GM21528 (cell line): ENCODE measurements at regions not wholly inside any gene's neighbourhood (a gene's known extent, or its start where the extent isn't known, plus 50 kb on each side); places are given as distances from the start of the nearest gene placed in this dataset.
"Not testable (repeated sequence)": the region's sequence is repeated elsewhere in the genome, so short reads cannot be mapped to it uniquely, and the experiment has no call there.

Source experiments
- ATAC-seq: cut with Tn5 transposase; IDR thresholded peaks from one replicate; pipeline ENCODE4 v1.9.1; 2021; ENCODE audit warnings: mild to moderate bottlenecking, moderate library complexity; ENCODE audit not compliant: unreplicated experiment, low FRiP score

DNA sequence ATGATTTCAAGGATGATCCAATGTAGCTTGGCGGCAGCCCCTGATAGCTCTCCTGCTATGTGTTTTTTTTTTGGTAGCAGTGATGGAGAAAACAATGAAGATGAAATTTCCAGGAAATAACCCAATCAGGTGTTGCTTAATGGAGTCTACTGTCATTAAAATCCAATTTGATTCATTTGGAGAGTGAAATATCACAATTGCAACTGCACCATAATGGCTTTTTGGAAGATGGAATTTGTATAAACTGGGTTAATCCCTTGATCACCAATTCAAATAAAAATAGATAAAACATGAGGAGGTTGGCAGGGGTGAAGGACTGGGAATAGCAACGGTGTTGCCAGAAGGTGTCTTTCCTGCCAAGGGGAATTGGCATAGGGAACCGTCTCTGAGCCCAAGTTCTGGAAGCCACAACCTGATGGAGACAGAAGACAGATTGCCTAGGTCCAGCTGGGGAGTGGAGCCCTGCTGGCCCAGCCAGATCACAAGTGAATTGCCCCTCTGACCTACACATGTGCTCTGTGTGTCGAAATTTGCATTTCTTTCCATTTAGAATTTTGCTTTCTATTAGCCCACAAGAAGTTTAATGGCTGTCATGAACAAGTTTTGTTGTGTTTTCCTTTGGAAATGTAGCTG lies 170.3 kb upstream of the SPRED2 start:
- no peak for ATAC-seq

DNA sequence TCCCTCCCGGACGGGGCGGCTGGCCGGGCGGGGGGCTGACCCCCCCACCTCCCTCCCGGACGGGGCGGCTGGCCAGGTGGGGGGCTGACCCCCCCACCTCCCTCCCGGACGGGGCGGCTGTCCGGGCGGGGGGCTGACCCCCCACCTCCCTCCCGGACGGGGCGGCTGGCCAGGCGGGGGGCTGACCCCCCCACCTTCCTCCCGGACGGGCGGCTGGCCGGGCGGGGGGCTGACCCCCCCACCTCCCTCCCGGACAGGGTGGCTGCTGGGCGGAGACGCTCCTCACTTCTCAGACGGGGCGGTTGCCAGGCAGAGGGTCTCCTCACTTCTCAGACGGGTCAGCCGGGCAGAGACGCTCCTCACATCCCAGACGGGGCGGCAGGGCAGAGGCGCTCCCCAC lies 168.5 kb upstream of the SPRED2 start:
- not testable (repeated sequence) for ATAC-seq

DNA sequence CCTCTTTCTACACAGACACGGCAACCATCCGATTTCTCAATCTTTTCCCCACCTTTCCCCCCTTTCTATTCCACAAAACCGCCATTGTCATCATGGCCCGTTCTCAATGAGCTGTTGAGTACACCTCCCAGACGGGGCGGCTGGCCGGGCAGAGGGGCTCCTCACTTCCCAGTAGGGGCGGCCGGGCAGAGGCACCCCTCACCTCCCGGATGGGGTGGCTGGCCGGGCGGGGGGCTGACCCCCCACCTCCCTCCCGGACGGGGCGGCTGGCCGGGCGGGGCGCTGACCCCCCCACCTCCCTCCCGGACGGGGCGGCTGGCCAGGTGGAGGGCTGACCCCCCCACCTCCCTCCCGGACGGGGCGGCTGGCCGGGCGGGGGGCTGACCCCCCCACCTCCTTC lies 168.0 kb upstream of the SPRED2 start:
- not testable (repeated sequence) for ATAC-seq

DNA sequence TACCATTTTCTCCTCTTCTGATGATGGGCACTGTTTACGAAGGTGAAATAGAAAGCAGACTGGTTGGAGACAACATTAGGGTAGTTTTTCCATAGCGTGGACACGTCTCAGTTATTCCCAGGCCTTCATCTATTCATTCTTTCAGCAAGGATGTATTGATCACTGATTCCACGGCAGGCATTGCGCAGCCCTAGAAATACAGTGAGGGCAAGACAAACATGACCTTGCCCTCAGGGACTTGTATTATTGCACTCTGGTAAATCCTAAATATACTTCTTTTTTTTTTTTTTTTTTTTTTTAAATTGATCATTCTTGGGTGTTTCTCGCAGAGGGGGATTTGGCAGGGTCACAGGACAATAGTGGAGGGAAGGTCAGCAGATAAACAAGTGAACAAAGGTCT lies 167.3 kb upstream of the SPRED2 start:
- no peak for ATAC-seq

DNA sequence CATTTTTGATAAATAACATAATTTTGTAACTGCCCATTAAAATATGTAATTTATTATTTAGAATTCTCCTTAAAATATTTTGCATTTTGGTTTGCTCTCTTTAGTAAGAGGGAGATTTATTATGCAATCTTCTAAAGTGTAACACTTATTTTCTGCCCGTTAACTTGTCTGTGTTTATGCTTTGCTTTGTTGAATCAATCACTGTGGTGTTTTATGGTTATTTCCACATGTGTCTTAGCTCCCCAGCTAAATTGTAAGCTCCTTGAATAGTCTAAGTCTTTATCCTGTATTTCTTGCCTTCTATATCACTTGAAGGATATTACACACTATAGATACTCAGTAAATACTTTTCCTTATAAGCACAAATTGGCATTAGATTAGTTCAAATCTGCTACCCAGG lies 166.6 kb upstream of the SPRED2 start:
- no peak for ATAC-seq

DNA sequence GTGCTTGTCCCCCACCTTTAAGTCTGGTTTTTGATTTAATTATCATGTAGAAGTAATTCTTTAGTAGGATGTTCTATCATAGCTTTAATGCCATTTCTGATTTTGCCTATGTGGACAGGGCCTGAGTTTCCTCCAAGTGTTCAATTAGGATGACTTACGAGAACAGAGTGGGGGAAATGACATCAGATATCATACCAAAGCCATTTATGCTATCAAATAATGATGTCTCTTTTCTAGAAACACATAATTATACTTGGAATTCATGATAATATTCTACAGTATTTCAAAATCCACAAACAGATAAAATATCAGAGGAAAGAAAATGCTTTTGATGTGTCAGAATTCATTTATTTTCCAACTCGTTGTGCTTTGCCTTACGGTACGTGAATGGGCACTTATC lies 165.9 kb upstream of the SPRED2 start:
- no peak for ATAC-seq

DNA sequence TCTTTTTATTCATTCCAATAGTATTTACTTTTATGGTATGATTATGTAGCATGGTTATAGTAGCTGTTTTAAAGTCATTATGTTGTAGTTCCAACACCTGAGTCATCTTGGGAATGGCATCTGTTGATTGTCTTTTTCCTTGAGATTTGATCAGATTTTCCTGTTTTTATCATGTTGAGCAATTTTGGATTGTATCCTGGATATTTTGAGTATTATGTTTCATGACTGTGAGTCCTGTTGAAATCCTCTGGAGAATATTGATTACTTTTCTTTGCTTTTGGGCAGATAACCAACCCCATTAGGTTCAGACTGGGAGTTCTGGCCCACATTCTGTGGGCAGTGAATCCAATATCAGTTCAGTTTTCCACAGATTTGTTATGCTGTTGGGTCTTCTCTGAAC lies 163.2 kb upstream of the SPRED2 start:
- no peak for ATAC-seq

DNA sequence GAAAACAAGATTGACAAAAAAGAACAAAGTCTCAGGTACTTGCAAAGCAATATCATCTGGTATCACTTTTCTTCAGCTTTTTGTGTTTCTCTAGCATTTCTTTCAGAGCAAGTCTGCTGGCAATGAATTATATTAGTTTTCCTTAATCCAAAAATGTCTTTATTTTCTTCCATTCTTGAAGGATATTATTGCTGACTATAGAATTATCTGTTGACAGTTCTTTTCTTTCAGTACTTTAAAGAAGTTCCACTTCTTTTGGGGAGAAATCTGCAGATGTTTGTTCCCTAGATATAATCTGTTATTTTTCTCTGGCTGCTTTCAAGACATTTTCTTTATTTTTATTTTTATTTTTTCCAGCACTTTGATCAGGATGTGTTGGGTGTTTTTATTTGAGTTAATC lies 161.8 kb upstream of the SPRED2 start:
- ATAC-seq, result no peak

DNA sequence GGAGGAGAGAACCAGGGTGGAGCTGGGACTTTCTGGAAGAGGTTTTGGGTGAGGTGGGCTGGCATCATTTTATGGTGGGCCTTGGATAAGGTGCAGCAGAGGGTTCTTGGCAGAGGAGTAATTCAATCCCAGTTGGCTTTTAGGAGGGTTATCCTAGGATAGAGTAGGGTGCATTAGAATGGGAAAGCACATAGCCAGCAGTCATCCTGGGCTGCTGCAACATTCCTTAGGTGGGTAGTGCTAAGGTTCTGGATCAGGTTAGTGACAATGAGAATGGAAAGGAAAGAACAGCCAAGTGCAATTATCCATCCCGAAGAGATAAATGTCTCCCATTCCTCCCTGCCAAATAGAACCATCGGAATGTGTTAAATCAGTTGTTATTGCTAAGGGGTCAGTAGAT lies 157.3 kb upstream of the SPRED2 start:
- ATAC-seq, result no peak

DNA sequence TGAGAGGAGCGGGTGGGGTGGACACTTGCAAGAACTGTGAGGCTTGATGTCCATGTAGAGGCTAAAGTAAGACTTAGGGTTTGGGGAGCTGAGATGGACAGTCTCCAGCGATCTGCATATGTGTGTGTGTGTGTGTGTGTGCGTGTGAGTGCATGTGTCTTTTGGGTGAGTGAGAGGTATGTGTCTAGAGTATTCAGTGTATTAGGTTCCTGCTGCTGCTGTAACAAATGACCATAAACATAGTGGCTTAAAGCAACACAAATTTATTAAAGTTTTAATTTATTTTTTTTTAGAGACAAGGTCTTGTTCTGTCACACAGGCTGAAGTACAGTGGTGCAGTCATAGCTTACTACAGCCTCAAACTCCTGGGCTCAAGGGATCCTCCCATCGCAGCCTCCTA lies 155.4 kb upstream of the SPRED2 start:
- no peak for ATAC-seq

DNA sequence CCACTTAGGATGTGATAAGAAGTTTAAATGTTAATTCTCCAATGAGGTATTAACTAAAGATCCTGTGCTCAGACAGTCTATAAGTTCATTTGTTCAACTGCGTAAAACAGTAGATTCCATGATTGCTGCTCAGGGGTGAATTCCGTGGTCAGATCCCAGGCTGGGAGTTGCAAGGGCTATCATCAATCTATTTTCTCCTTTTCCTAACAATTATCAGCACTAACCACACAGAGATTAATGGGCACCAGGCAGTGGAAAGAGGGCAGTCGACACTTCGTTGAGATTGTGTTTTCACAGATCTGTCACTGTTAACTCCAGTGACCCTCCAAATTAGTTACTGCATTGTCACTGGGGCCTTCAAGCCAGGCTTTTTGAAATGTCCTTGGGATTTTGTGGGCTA lies 154.1 kb upstream of the SPRED2 start:
- ATAC-seq, result no peak

DNA sequence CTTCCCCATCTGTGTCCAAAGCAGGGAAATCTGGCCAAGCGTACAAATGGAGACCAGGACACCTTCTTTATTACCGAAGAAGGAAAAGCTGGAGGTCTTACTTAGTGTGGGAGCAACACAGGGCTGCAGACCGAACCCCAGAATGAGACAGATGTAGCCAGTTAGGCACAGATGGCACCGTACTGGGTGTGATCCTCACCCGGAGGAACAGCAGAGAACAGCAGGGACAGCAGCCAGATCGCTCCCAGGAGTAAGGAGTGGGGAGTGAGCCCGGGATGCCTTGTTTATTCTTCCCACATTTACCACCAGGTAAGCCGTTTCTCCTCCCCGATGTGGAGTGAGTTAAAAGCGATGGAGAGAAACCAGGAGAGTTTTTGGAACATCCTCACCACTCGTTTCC lies 150.7 kb upstream of the SPRED2 start:
- no peak for ATAC-seq

DNA sequence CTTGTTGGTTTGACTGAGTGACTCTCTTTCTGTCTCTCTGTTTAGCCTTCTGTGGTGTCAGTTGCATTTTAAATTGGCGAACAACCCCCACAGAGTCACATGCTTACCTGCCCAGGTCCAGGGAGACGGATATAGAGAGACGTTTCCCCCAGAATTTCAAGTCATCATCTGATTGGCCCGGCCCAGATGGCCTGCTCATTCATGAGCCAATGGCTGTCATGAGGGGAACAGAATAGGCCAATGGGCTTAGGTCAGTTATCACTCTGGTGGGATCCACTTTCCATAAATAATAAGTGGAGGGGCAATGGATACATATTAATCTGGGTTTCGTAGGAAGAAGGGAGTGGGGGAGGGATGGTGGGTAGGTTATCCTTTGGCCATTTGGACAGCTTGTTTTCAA lies 150.0 kb upstream of the SPRED2 start:
- no peak for ATAC-seq

DNA sequence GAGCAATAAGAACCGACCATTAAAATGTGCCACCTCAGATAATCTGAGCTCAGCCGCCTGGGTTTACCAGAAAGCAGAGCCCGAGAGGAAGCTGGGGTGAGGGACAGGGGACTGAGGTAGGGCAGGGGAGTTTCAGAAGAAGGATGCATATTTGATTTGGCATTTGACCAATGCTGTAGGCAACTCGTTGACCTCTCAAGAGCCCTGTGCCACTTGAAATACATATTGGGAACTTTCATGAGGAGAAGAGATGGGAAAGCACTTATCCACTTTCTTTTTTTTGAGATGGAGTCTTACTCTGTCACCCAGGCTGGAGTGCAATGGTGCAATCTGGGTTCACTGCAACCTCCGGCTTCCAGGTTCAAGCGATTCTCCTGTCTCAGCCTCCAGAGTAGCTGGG lies 148.4 kb upstream of the SPRED2 start:
- ATAC-seq, result no peak

DNA sequence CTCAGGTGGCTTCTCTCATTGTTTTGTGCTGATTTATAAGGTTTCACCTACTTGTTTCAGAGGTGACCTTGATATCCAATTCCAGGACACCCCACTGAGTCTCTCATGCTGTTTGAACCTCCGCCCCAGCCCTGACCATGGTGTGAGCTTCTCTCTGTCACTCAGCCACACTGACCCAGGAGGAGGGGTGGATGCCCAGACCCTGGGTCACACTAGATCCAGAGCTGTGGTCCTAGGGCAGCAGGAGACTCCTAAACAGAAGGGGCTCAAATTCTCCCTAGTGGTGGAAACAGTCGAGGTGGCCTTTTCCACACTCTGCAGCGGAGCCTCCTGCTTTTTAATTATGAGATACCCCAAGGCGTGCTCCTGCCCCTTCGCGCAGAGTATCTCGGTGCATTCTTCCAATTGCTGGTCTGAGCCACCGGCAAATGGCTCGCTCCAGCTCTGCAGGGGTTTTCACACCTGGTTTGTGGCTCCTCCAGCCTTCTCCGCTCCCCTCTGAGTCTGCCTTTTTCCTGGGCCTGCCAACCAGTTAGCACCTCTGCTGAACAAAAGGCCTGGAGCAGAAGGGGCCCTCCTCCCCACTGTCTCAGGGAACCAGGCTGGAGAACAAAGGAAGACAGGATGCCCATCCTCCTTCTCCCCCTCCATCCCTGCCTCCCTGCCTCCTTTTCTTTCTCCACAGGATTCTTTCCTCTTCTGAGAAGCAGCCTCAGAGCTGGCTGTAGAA lies 147.3 kb upstream of the SPRED2 start:
- no peak for ATAC-seq

DNA sequence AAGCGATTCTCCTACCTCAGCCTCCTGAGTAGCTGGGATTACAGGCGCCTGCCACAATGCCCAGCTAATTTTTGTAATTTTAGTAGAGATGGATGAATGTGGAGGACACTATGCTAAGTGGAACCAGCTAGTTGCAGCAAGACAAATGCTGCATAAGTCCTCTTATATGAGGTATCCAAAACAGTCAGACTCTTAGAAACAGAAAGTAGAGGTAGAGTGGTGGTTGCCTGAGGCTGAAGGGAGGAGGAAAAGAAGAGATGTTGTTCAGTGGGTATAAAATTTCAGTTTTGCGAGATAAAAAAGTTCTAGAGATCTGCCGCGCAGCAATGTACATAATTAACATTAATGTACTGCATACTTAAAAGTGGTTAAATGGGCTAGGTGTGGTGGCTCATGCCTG lies 145.3 kb upstream of the SPRED2 start:
- no peak for ATAC-seq

DNA sequence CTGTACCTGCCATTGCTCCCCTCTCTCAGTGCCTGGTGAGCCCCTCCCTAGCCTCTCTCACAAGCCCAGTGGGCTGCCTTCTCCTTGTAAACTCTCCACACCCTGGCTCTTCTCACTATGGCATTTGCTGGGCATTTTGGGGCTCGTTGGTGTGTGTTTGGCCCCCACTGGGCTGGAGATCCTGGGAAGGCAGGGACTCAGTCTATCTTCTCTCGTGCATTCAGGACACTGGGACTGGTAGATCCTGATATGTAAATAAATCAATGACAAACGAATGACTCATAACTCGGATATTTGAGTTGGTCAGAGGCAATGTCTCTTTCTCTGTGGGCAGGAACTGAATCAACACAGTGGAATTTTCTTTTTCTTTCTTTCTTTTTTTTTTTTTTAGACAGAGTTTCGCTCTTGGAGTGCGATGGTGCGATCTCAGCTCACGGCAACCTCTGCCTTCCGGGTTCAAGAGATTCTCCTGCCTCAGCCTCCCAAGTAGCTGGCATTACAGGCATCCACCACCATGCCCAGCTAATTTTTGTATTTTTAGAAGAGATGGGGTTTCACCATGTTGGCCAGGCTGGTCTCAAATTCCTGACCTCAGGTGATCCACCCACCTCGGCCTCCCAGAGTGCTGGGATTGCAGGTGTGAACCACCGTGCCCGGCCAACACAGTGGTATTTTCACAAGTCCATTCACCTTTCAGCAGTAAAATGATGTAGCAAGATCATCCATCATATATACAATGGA lies 144.6 kb upstream of the SPRED2 start:
- ATAC-seq, result no peak

DNA sequence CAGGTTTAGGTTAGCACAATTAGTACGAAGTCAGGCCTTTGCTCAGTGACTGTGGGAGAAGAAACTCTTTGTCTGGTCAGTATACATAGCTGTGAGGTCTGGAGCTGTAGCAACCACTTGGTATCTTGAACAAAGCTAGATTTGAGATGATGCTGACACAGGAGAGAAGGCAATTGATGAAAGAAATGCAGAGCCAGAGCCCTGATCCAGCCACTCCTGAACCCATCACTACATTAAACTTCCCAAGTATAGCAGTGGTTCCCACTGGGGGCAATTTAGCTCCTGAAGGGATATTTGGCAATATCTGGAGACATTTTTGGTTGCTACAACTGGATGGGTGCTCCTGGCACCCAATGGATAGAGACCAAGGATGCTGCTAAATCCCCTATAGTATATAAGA lies 143.9 kb upstream of the SPRED2 start:
- ATAC-seq, result no peak

DNA sequence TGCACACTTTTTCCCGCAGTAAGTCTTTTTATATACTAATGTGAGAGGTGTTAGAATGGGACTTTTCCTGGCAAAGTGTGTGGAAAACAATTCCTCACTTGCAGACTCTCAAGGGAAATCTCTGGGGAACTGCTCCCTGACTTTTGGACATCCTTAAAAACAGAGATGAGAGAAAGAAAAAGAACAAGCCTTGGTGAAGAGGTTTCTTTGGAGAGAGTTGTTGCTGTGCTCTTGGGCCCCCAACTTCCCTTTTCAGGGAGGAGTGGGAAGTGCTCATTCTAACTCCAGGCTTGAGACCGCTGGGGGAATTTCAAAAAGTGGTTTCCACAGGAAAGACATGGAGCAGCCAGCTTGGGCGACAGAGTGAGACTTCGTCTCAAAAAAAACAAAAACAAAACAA lies 142.6 kb upstream of the SPRED2 start:
- ATAC-seq, result no peak

DNA sequence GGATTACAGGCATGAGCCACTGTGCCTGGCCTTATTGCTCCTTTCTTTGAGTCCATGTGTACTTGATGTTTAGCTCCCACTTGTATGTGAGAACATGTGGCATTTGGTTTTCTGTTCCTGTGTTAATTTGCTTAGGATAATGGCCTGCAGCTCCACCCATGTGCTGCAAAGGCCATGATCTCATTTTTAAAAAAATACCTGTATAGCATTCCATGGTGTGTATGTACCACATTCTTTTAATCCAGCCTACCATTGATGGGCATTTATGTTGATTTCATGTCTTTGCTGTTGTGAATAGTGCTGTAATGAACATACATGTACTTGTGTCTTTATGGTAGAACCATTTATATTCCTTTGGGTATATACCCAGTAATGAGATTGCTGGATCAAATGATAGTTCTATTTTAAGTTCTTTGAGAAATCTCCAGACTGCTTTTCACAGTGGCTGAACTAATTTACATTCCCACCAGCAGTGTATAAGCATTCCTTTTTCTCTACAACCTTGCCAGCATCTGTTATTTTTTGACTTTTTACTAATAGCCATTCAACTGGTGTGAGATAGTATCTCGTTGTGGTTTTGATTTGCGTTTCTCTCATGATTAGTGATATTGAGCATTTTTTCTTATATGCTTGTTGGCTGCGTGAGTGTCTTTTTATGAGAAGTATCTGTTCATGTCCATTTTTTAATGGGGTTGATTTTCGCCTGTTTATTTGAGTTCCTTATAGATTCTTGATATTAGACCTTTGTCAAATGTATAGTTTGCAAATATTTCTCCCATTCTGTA lies 136.4 kb upstream of the SPRED2 start:
- ATAC-seq, result not testable (repeated sequence)

DNA sequence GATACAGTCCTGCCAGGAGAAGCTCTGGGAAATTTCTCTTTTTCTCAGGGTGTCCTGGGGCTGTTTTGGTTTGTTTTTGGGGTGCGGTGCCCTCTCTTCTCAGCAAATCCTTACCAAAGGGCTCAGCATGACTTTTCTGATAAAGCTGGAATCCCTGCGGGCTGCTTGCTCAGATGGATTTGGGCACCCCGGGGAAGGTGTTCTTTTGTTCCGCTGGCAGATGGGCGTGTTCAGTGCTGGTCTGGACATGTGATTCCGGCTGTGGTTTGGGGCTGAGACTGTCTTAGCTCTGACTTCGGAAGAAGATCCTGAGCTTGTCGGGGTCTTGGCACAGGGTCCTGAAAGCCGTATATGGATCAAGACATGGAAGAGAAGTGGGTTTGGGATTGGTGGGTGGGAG lies 134.2 kb upstream of the SPRED2 start:
- no peak for ATAC-seq
